ENCODE measurements at regions not wholly inside any gene's neighbourhood (a gene's known extent, or its start where the extent isn't known, plus 50 kb on each side); places are given as distances from the start of the nearest gene placed in this dataset.

GRCh38 chr5:107769519-107769918 is 98.8 kb upstream of the EFNA5 start:
- TF ChIP-seq, protein P1, sequence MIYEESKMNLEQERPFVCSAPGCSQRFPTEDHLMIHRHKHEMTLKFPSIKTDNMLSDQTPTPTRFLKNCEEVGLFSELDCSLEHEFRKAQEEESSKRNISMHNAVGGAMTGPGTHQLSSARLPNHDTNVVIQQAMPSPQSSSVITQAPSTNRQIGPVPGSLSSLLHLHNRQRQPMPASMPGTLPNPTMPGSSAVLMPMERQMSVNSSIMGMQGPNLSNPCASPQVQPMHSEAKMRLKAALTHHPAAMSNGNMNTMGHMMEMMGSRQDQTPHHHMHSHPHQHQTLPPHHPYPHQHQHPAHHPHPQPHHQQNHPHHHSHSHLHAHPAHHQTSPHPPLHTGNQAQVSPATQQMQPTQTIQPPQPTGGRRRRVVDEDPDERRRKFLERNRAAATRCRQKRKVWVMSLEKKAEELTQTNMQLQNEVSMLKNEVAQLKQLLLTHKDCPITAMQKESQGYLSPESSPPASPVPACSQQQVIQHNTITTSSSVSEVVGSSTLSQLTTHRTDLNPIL (CRISPR knock-in tag; IDR thresholded peaks at IDR 0.05; ENCODE audit: low read depth): no peak
- TF ChIP-seq ARNTL (CRISPR knock-in tag; IDR thresholded peaks at IDR 0.05; ENCODE audit: borderline replicate concordance, low read depth) (no peak), ZC3H10 (CRISPR knock-in tag; IDR thresholded peaks at IDR 0.05) (no peak), ZFP3 (CRISPR knock-in tag; IDR thresholded peaks at IDR 0.05) (no peak)
- no peak for ATAC-seq

DNA sequence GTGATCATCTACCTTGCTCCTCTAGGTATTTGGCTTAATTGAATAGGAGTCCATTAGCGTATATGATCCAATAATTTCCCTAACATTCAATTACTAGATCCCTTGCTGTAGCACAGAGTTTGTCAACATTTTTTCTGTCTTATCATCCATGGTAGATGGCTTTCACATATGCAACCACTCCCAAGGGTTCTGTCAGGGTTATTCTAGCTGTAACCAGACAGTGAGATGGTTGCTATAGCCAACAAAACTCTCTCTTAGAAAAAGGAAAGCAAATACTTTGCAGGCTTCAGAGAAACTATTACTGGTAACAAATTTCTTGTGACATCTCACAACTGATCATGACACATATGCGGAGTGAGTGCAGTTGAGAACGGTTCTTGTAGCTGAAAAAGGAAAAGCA is 96.2 kb upstream of the EFNA5 start:
- ATAC-seq: no peak

DNA sequence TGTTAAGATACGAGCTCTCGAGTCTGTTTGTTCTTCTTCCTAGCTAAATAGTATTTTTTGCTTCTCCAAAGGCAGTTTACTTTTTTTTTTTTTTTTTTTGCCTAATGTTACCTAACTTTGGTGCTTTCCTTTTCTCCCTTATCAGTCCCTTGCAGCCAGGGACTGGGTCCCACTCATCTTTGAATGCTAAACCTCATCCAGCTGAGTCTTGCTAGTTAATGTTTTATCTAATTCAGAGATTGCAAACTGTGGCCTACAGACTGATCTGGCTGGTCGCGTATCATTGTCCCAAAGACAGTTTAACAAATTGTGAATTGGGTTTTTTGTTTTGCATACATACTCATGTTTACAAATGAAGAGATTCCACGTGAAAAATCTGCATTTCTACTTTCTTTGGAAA is 95.7 kb upstream of the EFNA5 start:
- TF ChIP-seq, protein P1 (CRISPR knock-in tag; IDR thresholded peaks at IDR 0.05; ENCODE audit: low read depth): no peak
- TF ChIP-seq PPARA (CRISPR knock-in tag; IDR thresholded peaks at IDR 0.05; ENCODE audit: borderline replicate concordance) (no peak), SNAI2 (CRISPR knock-in tag; IDR thresholded peaks at IDR 0.05) (no peak), ISL1 (CRISPR knock-in tag; IDR thresholded peaks at IDR 0.05) (no peak)
- TF ChIP-seq, protein P2, sequence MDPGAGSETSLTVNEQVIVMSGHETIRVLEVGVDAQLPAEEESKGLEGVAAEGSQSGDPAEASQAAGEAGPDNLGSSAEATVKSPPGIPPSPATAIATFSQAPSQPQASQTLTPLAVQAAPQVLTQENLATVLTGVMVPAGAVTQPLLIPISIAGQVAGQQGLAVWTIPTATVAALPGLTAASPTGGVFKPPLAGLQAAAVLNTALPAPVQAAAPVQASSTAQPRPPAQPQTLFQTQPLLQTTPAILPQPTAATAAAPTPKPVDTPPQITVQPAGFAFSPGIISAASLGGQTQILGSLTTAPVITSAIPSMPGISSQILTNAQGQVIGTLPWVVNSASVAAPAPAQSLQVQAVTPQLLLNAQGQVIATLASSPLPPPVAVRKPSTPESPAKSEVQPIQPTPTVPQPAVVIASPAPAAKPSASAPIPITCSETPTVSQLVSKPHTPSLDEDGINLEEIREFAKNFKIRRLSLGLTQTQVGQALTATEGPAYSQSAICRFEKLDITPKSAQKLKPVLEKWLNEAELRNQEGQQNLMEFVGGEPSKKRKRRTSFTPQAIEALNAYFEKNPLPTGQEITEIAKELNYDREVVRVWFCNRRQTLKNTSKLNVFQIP (CRISPR knock-in tag; IDR thresholded peaks at IDR 0.05; ENCODE audit: borderline replicate concordance, low read depth): no peak
- TF ChIP-seq, protein P3, sequence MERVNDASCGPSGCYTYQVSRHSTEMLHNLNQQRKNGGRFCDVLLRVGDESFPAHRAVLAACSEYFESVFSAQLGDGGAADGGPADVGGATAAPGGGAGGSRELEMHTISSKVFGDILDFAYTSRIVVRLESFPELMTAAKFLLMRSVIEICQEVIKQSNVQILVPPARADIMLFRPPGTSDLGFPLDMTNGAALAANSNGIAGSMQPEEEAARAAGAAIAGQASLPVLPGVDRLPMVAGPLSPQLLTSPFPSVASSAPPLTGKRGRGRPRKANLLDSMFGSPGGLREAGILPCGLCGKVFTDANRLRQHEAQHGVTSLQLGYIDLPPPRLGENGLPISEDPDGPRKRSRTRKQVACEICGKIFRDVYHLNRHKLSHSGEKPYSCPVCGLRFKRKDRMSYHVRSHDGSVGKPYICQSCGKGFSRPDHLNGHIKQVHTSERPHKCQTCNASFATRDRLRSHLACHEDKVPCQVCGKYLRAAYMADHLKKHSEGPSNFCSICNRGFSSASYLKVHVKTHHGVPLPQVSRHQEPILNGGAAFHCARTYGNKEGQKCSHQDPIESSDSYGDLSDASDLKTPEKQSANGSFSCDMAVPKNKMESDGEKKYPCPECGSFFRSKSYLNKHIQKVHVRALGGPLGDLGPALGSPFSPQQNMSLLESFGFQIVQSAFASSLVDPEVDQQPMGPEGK (CRISPR knock-in tag; IDR thresholded peaks at IDR 0.05; ENCODE audit: borderline replicate concordance): no peak
- TF ChIP-seq, protein P4, sequence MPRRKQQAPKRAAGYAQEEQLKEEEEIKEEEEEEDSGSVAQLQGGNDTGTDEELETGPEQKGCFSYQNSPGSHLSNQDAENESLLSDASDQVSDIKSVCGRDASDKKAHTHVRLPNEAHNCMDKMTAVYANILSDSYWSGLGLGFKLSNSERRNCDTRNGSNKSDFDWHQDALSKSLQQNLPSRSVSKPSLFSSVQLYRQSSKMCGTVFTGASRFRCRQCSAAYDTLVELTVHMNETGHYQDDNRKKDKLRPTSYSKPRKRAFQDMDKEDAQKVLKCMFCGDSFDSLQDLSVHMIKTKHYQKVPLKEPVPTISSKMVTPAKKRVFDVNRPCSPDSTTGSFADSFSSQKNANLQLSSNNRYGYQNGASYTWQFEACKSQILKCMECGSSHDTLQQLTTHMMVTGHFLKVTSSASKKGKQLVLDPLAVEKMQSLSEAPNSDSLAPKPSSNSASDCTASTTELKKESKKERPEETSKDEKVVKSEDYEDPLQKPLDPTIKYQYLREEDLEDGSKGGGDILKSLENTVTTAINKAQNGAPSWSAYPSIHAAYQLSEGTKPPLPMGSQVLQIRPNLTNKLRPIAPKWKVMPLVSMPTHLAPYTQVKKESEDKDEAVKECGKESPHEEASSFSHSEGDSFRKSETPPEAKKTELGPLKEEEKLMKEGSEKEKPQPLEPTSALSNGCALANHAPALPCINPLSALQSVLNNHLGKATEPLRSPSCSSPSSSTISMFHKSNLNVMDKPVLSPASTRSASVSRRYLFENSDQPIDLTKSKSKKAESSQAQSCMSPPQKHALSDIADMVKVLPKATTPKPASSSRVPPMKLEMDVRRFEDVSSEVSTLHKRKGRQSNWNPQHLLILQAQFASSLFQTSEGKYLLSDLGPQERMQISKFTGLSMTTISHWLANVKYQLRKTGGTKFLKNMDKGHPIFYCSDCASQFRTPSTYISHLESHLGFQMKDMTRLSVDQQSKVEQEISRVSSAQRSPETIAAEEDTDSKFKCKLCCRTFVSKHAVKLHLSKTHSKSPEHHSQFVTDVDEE (CRISPR knock-in tag; IDR thresholded peaks at IDR 0.05): no peak
- ATAC-seq: no peak

More for the DNA sequence above, 96.2 kb upstream of the EFNA5 start:
- TF ChIP-seq, protein P1 (CRISPR knock-in tag; IDR thresholded peaks at IDR 0.05; ENCODE audit: low read depth): no peak
- TF ChIP-seq ESRRG (CRISPR knock-in tag; IDR thresholded peaks at IDR 0.05): no peak
- TF ChIP-seq TOX (CRISPR knock-in tag; IDR thresholded peaks at IDR 0.05; ENCODE audit: borderline replicate concordance): no peak

GRCh38 chr5:107765805-107766063 is 95.0 kb upstream of the EFNA5 start:
- no peak for TF ChIP-seq ZNF70 (CRISPR knock-in tag; IDR thresholded peaks at IDR 0.05)
- TF ChIP-seq, protein P4 (CRISPR knock-in tag; IDR thresholded peaks at IDR 0.05): no peak
- TF ChIP-seq ESRRG (CRISPR knock-in tag; IDR thresholded peaks at IDR 0.05): no peak
- TF ChIP-seq PPARA (CRISPR knock-in tag; IDR thresholded peaks at IDR 0.05; ENCODE audit: borderline replicate concordance): no peak
- TF ChIP-seq ZC3H10 (CRISPR knock-in tag; IDR thresholded peaks at IDR 0.05): no peak
- TF ChIP-seq GLIS3 (CRISPR knock-in tag; IDR thresholded peaks at IDR 0.05): no peak
- TF ChIP-seq, protein P2 (CRISPR knock-in tag; IDR thresholded peaks at IDR 0.05; ENCODE audit: borderline replicate concordance, low read depth): no peak
- TF ChIP-seq CSDC2 (CRISPR knock-in tag; IDR thresholded peaks at IDR 0.05): no peak
- TF ChIP-seq, protein P1 (CRISPR knock-in tag; IDR thresholded peaks at IDR 0.05; ENCODE audit: low read depth): no peak
- no peak for TF ChIP-seq SNAI2 (CRISPR knock-in tag; IDR thresholded peaks at IDR 0.05)
- TF ChIP-seq ZNF565 (CRISPR knock-in tag; conservative IDR thresholded peaks at IDR 0.05; ENCODE audit: low read depth): no peak
- no peak for TF ChIP-seq ISL1 (CRISPR knock-in tag; IDR thresholded peaks at IDR 0.05)
- no peak for TF ChIP-seq BACH2 (CRISPR knock-in tag; IDR thresholded peaks at IDR 0.05; ENCODE audit: borderline replicate concordance)
- TF ChIP-seq TOX (CRISPR knock-in tag; IDR thresholded peaks at IDR 0.05; ENCODE audit: borderline replicate concordance): no peak
- TF ChIP-seq ARNTL (CRISPR knock-in tag; IDR thresholded peaks at IDR 0.05; ENCODE audit: borderline replicate concordance, low read depth): no peak
- no peak for TF ChIP-seq ZFP3 (CRISPR knock-in tag; IDR thresholded peaks at IDR 0.05)
- no peak for ATAC-seq
